HG03060 (cell line): ENCODE measurements at regions not wholly inside any gene's neighbourhood (a gene's known extent, or its start where the extent isn't known, plus 50 kb on each side); places are given as distances from the start of the nearest gene placed in this dataset.
A peak's percentile ranks its signal among the peaks of the same experiment; 100 is the strongest.
"Not testable (repeated sequence)": the region's sequence is repeated elsewhere in the genome, so short reads cannot be mapped to it uniquely, and the experiment has no call there.

Experiments used
- ATAC-seq: cut with Tn5 transposase; IDR thresholded peaks from one replicate; pipeline ENCODE4 v1.9.1; 2021; ENCODE audit warnings: low read depth, moderate number of reproducible peaks; ENCODE audit not compliant: unreplicated experiment

GRCh38 chr2:75949385-75950030 is 238.8 kb upstream of the GCFC2 start:
- ATAC-seq: no peak

GRCh38 chr2:75936311-75936710 is 225.6 kb upstream of the GCFC2 start:
- no peak for ATAC-seq

- ATAC-seq: no peak
Observed at GRCh38 chr2:75932996-75933395, 222.3 kb upstream of the GCFC2 start.

GRCh38 chr2:75928093-75928492 is 217.4 kb upstream of the GCFC2 start:
- no peak for ATAC-seq

- ATAC-seq: no peak
Observed at GRCh38 chr2:75925331-75926024, 214.8 kb upstream of the GCFC2 start.

- ATAC-seq: no peak
Observed at GRCh38 chr2:75922191-75922590, 211.5 kb upstream of the GCFC2 start.

- ATAC-seq: no peak
Observed at GRCh38 chr2:75920859-75921551, 210.3 kb upstream of the GCFC2 start.

- ATAC-seq: no peak
Observed at GRCh38 chr2:75915851-75916634, 205.3 kb upstream of the GCFC2 start.

GRCh38 chr2:75896779-75897366 is 186.2 kb upstream of the GCFC2 start:
- ATAC-seq: peak; percentile 44

GRCh38 chr2:75894170-75894569 is 183.5 kb upstream of the GCFC2 start:
- ATAC-seq: peak; percentile 71

GRCh38 chr2:75892490-75892889 is 181.8 kb upstream of the GCFC2 start:
- ATAC-seq: peak; percentile 42

- ATAC-seq: no peak
Observed at GRCh38 chr2:75882530-75882929, 171.8 kb upstream of the GCFC2 start.

GRCh38 chr2:75875606-75876005 is 164.9 kb upstream of the GCFC2 start:
- not testable (repeated sequence) for ATAC-seq

- not testable (repeated sequence) for ATAC-seq
Observed at GRCh38 chr2:75871762-75872614, 161.3 kb upstream of the GCFC2 start.

- ATAC-seq: no peak
Observed at GRCh38 chr2:75870651-75871137, 160.0 kb upstream of the GCFC2 start.

- ATAC-seq: no peak
Observed at GRCh38 chr2:75870133-75870532, 159.4 kb upstream of the GCFC2 start.

GRCh38 chr2:75865702-75866101 is 155.0 kb upstream of the GCFC2 start:
- ATAC-seq: no peak

- no peak for ATAC-seq
Observed at GRCh38 chr2:75865083-75865482, 154.4 kb upstream of the GCFC2 start.

- ATAC-seq: no peak
Observed at GRCh38 chr2:75862547-75862946, 151.8 kb upstream of the GCFC2 start.
